AG08396 (cell line): ENCODE measurements at regions not wholly inside any gene's neighbourhood (a gene's known extent, or its start where the extent isn't known, plus 50 kb on each side); places are given as distances from the start of the nearest gene placed in this dataset.
"Not testable (repeated sequence)": the region's sequence is repeated elsewhere in the genome, so short reads cannot be mapped to it uniquely, and the experiment has no call there.

Source experiments
- DNase-seq: peaks from one replicate; pipeline ENCODE4 v3.0.0; 2012; ENCODE audit warnings: low spot score, mixed read lengths

DNA sequence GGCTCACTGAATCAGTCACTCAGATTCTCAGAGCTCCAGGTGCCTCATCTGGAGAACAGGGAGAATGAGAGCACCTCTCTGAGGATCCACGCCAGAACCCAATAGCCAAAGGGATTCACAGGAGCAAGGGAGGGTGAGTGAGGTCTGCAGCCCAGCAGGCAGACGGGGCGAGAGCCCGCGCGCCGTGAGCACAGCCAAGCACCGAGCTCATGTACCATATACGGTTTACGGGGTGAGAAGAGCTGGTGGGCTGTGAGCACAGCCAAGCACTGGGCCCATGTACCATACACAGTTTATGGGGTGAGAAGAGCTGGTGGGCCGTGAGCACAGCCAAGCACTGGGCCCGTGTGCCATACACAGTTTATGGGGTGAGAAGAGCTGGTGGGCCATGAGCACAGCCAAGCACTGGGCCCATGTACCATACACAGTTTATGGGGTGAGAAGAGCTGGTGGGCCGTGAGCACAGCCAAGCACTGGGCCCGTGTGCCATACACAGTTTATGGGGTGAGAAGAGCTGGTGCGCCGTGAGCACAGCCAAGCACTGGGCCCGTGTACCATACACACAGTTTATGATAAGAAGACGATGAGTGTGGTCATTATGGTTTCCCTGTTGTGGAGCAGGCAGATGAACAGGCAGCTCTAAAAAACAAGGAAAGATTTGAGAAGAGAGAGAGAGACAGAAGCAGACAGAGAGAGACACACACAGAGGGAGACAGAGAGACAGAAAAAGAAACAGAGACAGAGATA is 125.7 kb upstream of the ANO1 start:
- not testable (repeated sequence) for DNase-seq

DNA sequence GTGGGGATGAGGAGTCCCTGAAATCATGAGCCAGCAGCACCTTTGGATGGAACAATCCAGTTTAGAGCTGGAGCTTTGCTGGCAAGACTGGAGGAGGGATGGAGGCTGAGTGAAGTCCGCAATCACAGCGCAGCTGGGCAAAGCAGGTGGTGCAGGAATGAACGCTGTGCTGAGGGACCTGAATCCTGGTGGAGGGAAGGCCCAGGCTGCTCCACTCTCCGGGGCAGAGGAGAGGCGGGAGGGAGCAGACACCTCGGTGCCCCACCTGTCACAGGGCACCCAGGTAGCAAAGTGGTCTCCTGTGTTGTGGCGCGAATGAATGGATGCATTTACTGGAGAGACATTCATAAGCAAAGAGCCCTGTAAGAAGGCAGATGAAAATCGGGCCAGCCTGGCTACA is 124.8 kb upstream of the ANO1 start:
- no peak for DNase-seq

DNA sequence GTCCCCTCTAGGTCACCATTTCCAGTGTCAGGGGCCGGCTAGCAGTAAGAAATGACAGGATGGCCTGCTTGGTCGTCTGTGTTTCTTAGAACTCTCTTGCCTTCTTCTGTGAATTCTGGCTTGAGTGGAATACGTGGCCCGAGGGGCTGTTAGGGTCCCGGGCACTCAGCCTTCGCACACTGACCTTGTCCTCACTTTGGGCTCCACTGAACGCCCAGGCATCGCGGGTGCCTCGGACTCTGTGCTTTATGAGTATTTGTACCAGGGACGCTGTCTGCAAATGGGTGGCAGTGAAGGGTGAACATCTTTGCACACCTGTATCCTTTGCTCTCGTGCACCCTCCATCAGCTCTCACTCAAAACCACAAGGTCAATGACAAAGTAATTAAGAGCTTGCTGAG is 123.4 kb upstream of the ANO1 start:
- DNase-seq: no peak

DNA sequence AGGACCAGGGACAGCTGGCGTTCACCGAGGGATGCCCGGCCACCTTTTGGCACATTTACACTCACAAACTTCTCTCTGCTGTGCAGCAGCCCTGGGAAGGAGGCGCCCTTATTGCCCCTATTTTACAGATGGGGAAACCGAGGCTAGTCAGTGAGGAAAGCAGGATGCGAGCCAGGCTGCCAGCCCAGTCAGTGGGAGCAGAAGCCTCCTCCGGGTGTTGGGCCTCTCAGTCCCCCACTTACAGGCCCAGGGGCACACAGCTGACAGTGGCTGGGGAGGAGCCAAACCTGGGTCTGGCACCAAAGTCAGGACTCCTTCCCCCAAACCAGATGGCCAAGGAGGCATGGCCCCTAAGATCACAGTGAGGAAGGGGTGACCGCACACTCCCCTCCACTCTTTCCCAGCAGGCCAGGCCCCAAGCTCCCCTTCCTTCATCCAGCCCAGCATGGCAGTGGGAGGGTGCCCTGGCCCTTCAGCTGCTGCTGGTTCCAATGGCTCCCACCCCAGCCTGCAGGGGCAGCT is 121.4 kb upstream of the ANO1 start:
- no peak for DNase-seq

DNA sequence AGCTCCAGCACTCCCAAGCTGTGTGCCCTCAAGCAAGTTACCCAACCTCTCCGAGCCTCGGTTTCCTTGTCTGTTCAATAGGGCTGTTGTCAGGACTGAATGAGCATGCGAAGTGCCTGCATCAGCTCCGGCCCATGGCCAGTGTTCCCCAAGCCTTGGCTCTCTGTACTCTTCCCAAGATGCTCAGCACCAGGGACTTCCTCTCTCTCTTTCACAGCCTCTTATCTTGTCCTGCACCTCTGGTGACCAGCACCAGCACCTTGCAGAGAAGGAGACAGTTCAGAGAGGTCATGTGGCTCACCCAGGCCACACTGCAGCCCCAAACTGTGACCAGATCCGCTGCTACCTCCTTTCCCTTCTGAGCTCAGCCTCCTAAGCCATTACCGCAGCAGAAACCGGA is 120.3 kb upstream of the ANO1 start:
- no peak for DNase-seq

DNA sequence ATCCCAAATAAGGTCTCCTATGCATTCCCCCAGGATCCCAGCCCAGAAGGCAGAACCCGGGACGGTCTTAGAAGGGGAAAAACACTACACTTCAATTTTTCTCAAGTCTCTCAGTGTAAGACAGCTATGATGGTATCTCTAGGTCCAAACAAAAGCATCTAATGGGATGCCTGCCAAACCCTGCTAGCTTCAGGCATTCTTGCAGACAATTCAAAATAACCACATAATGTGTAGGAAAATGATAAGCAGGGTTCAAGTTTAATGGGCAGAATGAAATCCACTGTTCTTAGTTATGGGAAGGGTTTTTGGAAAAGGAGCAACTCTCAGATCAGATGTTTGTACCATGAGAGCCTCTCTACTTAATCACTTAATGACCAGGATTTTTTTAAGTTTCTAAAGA is 119.8 kb upstream of the ANO1 start:
- DNase-seq: no peak

DNA sequence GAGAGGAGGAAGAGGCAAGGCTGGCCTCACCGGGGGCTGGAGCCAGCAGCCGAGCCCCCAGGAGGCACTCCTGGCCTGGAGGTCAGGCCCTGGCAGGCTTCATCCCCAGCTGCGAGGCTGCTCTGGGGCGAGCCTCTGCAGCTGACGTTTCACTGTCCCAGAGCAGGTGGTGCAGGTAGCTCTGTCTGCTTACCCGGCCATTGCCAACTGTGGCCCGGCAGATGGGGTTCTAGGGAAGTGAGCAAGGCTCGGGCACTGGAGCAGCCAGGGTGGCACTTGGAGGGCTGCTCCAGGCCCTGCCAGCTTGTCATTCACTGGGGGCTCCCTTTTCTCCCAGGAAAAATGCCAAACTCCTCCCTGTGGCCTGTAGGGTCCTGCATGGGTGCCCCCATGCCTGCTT is 118.7 kb upstream of the ANO1 start:
- no peak for DNase-seq

DNA sequence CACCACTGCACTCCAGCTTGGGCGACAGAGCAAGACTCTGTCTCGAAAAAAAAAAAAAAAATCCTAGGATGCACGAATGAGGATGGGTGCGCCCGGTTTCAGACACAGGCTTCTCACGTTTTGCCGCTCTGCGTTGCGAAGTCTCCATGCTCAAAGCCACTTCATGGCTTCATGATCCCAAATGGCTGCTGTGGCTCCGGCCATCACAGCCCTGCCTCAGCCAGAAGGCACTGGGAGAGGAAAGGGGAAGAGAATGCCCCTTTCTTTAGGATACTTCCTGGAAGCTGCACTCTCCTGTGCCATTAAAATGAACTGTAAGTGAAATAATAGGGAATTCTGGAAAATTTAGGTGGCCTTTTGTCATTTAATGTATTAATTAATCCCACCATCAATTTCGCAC is 116.4 kb upstream of the ANO1 start:
- DNase-seq: no peak

DNA sequence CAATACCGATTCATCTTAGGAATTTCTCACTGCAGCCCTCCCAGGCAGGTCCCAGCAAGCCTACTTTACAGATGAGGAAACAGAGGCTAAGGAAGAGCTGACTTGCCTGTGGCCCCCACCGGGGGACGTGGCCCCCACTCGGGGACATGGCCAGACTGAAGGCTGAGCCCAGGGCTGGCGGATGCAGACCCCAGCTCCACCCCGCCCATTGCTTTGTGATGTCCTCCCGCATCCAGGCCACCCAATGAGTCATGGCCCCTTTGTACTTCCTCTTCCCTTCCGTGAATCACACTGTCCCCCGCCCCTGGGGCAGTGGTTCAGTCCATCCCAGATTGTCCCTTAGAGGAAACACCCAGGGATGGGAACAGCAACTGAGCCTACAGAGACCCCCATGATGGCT is 116.0 kb upstream of the ANO1 start:
- DNase-seq: no peak

DNA sequence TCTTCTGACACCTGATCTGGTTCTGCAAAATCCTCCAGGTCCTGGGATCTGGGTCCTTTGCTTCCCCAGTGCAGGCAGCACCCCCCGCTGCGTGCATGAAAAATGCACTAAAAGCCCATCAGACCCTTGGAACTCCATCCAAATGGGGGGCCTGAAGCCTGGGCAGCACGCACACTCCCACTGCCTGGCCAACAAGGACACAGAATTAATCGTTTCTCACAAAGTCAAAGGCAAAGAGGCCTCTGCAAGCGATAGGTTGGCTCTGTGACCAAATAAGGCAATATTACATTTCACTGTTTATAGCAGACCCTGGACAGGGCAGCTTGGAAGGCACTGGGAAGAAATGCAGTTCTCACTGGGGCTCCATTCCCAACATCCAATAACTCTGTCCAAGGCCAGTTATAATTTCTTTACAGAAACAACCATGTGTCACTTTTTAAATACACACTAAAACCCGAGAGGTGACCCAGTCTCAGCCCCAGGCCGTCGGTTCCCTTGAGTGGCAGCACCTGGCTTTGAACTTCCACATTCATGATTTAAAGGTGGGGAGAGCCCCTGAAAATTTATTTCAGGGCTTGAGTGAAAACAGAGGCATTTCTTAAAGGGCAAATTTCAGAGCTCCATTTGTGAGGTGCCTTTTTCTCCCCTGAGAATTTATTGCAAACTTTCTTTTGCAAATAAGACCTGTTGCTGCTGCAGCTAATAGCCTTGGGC is 114.4 kb upstream of the ANO1 start:
- DNase-seq: no peak

DNA sequence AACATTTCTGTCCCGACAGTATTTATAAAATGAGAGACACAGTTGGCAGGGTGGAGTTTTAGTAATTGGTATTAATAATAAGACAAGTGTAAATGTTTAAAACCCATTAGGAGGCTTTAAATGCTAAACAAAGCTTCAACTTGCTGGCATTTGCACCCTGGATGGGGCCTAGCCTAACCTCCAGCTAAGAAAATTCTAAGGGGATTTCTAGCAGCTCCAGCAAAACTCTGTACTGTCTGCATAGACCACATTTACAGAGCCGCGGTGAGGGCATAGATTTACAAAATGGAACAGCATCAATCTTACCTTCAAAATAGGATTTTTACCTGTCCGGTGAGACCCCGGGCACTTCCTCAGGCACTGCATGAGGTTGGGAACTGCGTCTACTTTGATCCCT is 113.9 kb upstream of the ANO1 start:
- DNase-seq: no peak

DNA sequence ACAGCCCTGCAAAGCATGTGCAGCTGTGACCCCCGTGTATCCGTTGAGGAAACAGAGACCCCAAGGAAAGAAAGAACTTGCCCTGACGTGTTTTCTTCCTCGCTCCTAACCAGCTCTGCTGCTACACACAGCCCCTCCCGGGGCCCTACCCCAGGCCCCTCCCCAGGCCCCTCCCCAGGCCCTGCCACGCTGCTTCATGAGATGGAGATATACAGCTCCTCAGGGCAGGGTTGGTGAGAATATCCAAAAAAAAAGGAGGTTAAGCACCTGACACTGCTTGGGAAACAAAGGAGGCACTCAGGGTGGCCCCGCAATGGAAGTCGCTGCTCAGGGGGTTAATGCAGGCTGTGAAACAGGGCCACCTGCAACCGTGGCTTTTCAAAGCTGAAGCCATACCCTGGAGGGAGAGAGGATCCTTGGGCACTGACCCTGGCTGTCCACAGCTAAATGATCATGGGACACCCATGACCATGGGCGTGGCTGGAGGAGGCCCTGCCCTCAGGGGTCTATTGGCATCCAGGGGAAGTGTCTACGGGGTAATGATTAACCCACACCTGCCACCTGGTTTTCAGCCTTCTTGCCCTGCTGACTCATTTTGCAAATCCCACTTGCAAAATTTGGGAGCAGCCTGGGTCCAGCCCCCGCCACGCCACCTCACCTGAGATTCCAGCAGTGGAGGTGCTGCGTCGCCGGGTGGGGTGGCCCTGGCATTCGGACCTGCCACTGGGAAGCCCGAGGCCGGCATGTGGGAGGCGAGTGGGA is 112.1 kb upstream of the ANO1 start:
- DNase-seq: no peak

DNA sequence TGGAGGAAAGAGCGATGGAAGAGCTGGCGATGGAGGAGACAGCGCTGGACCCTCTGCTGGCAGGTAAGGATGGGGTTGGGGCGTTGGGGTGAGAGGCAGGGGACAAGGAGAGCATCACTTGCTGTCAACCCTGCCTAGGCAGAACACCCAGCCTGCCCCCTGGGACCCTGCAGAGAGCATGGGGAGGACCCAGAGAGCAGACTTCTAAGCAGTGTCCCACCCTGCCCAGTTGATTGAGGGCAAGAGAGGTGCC is 111.6 kb upstream of the ANO1 start:
- DNase-seq: no peak

DNA sequence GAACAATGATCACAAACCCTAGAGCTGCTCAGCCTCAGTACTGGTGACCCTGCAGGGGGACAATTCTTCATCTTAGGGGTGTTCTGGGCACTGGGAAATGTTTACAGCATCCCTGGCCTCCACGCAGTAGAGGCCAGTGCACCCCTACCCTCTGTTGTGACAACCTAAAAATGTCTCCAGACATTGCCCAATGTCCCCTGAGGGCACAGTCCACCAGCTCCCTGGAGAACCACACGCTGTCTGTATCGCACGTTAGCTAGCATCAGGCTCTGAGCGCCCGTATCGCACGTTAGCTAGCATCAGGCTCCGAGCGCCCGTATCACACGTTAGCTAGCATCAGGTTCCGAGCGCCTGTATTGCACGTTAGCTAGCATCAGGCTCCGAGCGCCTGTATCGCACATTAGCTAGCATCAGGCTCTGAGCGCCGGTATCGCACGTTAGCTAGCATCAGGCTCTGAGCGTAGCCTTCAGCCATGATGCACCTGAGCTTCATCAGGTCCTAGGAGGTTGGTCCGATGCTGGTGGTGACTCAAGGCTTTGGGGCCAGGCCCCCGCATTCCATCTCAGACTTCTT is 111.1 kb upstream of the ANO1 start:
- no peak for DNase-seq

DNA sequence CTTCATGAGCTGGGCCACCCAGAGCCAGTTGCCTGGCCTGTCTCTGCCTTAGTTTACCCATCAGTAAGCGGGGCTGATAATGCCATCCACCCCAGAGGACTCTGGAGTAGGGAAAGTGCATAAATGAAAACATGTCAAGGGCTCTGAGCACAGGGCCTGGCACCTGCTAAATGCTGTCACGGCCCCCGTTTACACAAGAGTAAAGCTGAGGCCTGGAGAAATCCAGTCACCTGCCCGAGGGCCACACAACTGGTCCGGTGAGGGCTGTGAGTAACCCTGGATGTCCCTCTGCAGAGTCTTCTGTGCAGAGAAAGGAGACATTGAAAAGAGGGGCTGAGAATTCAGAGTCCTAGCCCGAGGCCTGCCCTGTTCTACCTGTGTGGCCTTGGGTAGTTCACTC is 110.6 kb upstream of the ANO1 start:
- DNase-seq: no peak

DNA sequence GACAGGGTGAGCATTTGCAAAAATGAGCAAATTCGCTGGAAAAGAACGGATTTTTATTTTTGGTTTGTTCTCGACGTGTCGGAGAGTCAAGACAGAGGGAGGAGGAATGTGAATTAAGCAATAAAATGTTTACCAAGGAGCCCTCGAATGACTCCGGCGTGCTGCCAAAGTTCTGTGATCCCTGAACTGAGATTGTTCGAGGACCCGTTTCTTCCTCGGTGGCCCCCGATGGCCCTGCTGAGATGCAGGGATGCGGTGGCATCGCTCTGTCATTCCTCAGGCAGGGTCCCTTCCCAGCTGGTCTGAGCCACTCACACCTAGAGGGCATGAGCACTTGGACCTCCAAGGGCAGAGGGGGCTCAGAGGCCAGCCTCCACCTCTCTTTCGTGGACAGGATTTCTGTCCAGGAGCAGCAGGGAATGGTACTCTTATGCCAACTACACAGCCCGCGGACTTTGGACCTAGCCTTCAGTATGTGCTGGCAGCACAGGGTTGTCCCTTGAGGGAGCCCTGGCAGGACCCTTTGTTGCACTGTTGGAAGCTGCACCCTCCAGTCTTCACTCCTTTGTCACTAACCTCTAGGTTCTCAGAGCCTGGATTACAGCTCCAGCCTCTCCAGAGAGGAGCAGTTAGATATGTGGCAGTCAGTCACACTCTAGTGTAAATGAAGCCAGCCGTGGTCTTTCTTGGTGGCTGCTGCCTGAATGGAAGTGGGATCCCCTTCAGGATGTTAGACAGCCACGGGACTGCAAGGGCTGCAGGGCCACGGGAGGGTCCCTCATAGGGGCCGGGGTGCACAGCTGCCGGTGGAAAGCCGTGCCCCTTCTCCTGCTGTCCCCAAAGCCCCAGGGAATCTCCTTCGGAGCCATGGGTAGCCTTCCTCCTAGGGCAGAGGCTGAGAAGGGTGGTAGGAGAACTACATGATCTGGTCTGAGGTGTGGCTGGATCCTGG is 109.4 kb upstream of the ANO1 start:
- no peak for DNase-seq

DNA sequence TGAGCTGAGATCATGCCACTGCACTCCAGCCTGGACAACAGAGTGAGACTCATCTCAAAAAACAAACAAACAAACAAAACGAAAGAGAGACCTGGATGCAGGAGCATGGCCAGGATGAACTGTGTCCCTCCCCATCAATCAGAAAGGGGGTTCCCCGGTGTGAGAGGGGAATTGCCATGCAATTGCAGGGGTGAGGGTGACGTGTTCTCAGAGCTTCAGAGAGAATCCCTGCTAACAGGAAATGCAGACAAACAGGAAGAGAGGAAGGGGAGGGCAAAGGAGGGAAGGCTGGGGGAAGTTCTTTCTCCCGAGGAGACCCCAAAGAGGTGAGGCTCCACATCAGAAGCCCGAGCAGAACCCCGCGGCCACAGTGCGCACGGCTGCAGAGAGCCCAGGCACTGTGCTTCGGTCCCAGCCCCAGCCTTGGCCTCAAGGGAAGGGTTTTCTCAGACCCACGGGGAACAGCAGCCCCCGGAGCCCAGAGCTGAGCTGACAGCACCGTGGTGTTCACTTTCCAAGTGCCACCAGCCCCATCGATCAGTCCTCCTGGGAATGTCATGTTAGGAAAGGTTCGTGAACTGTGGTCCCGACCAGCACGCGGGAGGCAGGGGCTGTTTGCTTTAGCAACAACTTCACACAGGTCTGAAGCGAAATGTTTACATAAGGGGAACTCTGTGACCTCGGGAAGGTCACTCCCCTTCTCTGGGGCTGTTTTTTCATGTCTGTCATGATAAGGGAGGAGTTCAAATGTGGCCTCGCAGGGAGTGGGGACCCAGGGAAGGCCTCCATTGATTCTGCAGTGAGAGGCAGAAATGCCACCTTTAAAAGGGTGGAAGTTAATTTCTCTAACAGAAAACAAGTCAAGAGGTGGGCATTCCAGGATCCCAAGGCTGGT is 108.0 kb upstream of the ANO1 start:
- no peak for DNase-seq

DNA sequence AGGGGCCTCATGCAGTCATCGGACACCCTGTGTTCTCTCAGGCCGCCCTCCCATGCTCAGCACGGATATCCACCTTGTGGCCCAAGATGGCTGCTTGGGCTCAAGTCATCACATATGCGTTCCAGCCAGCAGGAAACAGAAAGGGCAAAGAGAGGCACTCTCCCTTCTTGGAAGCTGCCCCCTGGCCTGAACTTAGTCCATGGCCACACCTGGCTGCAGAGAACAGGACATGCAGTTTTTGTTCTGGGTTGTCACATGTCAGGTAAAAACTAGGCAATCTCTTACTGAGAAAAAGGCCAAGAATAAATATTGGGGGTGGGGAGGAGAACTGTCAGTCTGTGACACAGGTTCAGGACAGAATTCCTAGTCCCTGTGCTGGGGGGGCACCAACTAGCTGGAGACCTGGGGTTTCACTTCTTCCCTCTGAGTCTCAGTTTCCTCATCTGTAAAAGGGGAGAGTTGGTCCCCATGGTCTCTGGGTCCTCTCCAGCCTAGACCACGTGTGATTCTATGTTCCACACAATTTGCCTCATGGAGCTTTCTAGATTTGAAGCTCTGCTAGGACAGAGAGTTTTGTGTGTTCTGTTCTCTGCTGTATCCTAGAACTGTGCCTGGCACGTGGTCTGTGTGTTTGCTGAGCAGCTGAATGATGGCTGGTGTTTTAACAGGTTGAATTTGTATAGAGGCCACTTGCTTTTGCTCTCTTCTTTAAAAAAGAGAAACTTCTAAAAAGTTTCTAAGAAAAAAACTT is 107.2 kb upstream of the ANO1 start:
- DNase-seq: no peak

DNA sequence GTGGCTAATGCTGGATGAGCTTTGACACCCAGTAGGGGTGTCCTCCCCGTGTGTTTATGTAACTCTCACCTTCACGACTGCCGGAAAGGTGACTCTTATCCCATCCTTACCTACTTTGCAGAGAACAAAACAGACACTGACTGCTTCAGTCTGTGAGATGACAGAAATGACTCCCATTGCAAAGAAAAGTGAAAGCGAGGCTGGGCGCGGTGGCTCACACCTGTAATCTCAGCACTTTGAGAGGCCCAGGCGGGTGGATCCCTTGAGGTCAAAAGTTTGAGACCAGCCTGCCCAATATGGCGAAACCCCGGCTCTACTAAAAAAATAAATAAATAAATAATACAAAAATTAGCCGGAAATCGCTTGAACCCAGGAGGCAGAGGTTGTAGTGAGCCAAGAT is 106.4 kb upstream of the ANO1 start:
- DNase-seq: no peak

DNA sequence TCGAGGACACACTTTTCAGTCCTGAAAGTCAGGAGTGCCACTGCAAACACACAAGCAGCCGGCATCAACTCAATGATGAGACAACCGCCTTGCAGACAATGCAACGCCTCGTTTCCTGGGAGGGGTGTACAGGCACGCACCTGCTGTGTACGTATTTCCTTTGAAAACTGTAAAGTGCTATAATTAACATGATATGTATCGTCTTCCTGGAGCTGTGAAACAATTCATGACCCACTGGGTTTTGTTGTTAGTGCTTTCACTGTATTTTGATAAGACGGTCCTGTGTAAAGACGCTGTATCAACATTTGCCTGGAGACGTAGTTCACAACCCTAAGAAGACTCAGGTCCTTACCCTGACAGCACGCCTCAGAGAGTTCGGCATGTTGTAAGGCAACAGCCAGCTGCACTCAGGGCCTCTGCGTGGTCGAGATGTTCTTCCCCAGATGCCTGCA is 105.7 kb upstream of the ANO1 start:
- no peak for DNase-seq
